Spleen (tissue), 7 donors: ENCODE measurements at regions not wholly inside any gene's neighbourhood (a gene's known extent, or its start where the extent isn't known, plus 50 kb on each side); places are given as distances from the start of the nearest gene placed in this dataset.

Source experiments
- CTCF ChIP-seq, 11 experiments: fragments of 200-600 bp in 7 of 11; fragments of 450-650 bp in 4 of 11; sonication (generic) in 4 of 11; IDR thresholded peaks in 8 of 11; conservative IDR thresholded peaks in 3 of 11; 1 replicate in 7 of 11; 2 replicates in 4 of 11; pipeline versions ENCODE4 v1.4.0 to v1.8.0; 2016 to 2021; ENCODE audit warnings: antibody characterized with exemption in 11 of 11, inconsistent platforms in 4 of 11, mild to moderate bottlenecking in 1 of 11
- POLR2A ChIP-seq, 3 donors: fragments of 450-650 bp; IDR thresholded peaks; one replicate each; pipeline ENCODE4 v1.5.1; 2017; ENCODE audit warnings: antibody characterized with exemption in 3 of 3, mild to moderate bottlenecking in 1 of 3
- POLR2AphosphoS5 ChIP-seq, 3 donors: sonication (generic); formaldehyde crosslinking; IDR thresholded peaks; one replicate each; pipeline ENCODE4 v1.5.1; 2017; ENCODE audit warnings: antibody characterized with exemption in 3 of 3
- donor health status: DM: no; HTN: no; CAD: no; lungs with moderate emphysema.
- donor health status: DM: no; HTN: no; CAD: no.
- donor health status: DM: no; HTN: no; CAD: no.

DNA sequence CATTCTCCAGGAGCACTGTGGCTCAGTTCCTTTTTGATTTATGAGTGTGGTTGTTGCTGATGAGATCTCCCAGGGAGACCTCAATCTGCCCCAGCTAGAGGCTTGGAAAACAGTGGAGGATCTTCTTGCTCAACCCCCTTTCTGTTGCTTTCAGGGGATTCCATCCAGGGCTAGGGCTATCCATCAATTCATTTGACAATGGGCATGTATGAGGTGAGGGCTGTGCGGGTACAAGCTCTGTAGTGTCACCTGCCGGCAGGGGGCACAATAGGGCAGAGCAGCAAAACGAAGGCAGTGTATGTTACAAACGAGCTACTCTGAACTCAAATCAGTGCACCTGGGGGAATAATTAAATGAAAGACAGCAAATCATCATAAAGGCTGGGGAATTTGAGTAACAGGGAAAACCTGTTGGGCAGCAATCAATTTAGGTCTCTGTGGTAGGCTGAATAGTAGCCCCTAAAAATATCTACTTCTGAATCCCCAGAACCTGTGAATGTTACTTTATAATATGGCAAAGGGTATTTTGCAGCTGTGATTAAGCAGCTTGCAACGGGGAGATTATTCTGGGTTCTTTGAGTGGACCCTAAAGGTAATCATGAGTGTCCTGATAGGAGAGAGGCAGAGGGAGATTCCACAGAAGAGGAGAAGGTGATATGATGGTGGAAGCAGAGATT is 170.3 kb upstream of the ZBED5 start:
- TF ChIP-seq CTCF (IDR thresholded peaks at IDR 0.05 in 8 of 11, conservative IDR thresholded peaks at IDR 0.05 in 3 of 11) (peak; percentile 45 to 84 (median 74)), POLR2A (IDR thresholded peaks at IDR 0.05) (no peak), POLR2AphosphoS5 (IDR thresholded peaks at IDR 0.05) (no peak)
